ENCODE measurements at regions not wholly inside any gene's neighbourhood (a gene's known extent, or its start where the extent isn't known, plus 50 kb on each side); places are given as distances from the start of the nearest gene placed in this dataset.

GRCh38 chr5:25484391-25484790 is 839.6 kb upstream of the CDH10 start:
- TF ChIP-seq MAX (IDR thresholded peaks at IDR 0.05) (no peak), EZH2 (IDR thresholded peaks at IDR 0.05; ENCODE audit: low read depth, low read length, severe bottlenecking) (no peak), MAFK (IDR thresholded peaks at IDR 0.05; ENCODE audit: low read depth, low read length) (no peak), CTCF (IDR thresholded peaks at IDR 0.05; ENCODE audit: control extremely low read depth in 1 of 3, insufficient read depth in 1 of 3, low read depth in 1 of 3, low read length in 3 of 3) (no peak), CREB1 (IDR thresholded peaks at IDR 0.05) (no peak), JUND (IDR thresholded peaks at IDR 0.05; ENCODE audit: low read length) (no peak), EP300 (IDR thresholded peaks at IDR 0.05; ENCODE audit: borderline replicate concordance in 1 of 2, low read depth in 2 of 2, low read length in 2 of 2) (no peak), POLR2A (IDR thresholded peaks at IDR 0.05; ENCODE audit: control extremely low read depth in 1 of 2, low read depth in 2 of 2, low read length in 2 of 2) (no peak)

All from H1 (cell line).